Heart left ventricle (tissue), 13 donors: ENCODE measurements at regions not wholly inside any gene's neighbourhood (a gene's known extent, or its start where the extent isn't known, plus 50 kb on each side); places are given as distances from the start of the nearest gene placed in this dataset.

Source experiments
- CTCF ChIP-seq, 12 donors: fragments of 200-600 bp; sonication (generic) in 4 of 12; IDR thresholded peaks; one replicate each; pipeline versions ENCODE4 v1.5.0 to v1.8.0; 2018 to 2022; ENCODE audit warnings: antibody characterized with exemption in 12 of 12, mild to moderate bottlenecking in 5 of 12
- POLR2A ChIP-seq, 2 donors: fragments of 450-650 bp; IDR thresholded peaks; one replicate each; pipeline ENCODE4 v1.6.1; 2017; ENCODE audit warnings: antibody characterized with exemption in 2 of 2, mild to moderate bottlenecking in 2 of 2, moderate library complexity in 2 of 2
- donor health status: ischemic (EF 13 %, LVEDD 7.1; RV severe dilation, severe dysfunction).
- donor health status: DM: no; HTN: yes; CAD: no.
- donor health status: DM: no; HTN: no; CAD: no.
- donor health status: ischemic (EF 25% LVEDD 6.9; RV normal size, moderate dysfunction).
- donor health status: ischemic (EF 25% LVEDD 5.7; RV mildly dilated, moderate dysfunction).
- donor health status: ischemic (EF 35%, LVEDD 5.7; RV mildly dilated, moderate dysfunction).
- donor health status: nonischemic (EF 11% LVEDD 7.7; RV severe dilation, severe dysfunction).
- donor health status: DM: yes; HTN: yes; CAD: no.
- donor health status: PGD.
- donor health status: ischemic (EF 29% LVEDD 5.4; RV normal size, mild dysfunction).
- donor health status: nonischemic (EF 23%, LVEDD 6.1; RV moderate dilation, normal function).

DNA sequence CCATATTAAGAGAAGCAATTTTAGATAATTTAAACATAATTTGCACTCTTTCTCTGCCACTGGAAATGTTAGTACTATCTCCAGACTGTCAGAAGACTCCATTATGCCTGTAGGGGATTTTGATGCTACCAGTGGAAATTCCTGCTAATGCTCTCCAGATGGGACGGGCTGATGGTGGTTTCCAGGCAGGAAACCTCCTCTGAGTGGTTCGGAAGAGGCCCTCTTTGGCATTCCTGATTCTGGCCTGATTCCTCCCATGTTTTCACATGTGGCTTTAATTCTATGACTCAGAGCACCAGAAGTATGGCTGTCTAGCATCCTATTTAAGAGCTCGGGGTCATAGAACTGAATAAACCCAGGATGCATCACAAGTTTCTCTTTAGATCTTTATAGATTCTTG, 70.9 kb upstream of the ST6GAL2 start:
- TF ChIP-seq CTCF (IDR thresholded peaks at IDR 0.05) (no peak), POLR2A (IDR thresholded peaks at IDR 0.05) (no peak)
